ENCODE measurements at regions not wholly inside any gene's neighbourhood (a gene's known extent, or its start where the extent isn't known, plus 50 kb on each side); places are given as distances from the start of the nearest gene placed in this dataset.

DNA sequence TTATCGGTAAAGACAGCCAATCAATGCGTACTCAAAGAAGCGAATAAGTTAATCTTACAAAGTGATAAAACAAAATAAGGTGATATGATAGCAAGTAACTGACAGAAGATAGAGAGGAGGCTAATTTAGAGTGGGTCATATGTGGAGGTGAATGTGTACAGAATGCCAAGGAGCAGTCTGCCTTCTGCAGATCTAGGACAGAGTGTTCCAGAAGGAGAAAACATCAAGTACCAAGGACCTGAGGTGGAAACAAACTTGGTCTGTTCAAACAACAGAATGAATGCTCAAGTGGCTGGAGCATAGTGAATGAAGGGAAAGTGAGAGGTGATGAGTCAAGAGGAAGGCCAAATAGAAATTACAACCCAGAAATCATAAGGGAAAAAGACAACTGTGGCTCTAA lies 170.3 kb upstream of the BMP4 start:
- no peak for DNase-seq (ENCODE audit: extremely low read depth in 1 of 2, low read depth in 1 of 2)

DNA sequence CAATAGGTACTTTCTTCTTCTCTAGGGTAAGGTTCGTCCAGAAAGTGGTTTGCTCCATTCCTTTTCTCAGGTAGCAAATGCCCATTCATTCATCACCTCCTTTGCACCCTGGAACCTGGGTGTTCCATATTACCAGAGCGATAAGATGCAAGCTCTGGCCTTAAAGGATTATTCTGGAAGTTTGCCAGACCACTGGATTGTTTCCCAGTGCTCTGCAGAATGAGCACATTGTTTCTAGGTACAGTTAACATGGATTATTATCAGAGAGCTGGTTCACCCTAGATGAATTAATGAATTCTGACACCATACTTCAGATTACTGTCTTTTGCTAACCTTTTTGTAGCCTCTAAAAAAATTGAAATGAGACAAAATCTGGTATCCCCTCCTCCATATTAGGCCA lies 170.9 kb upstream of the BMP4 start:
- no peak for DNase-seq (ENCODE audit: extremely low read depth in 1 of 2, low read depth in 1 of 2)

DNA sequence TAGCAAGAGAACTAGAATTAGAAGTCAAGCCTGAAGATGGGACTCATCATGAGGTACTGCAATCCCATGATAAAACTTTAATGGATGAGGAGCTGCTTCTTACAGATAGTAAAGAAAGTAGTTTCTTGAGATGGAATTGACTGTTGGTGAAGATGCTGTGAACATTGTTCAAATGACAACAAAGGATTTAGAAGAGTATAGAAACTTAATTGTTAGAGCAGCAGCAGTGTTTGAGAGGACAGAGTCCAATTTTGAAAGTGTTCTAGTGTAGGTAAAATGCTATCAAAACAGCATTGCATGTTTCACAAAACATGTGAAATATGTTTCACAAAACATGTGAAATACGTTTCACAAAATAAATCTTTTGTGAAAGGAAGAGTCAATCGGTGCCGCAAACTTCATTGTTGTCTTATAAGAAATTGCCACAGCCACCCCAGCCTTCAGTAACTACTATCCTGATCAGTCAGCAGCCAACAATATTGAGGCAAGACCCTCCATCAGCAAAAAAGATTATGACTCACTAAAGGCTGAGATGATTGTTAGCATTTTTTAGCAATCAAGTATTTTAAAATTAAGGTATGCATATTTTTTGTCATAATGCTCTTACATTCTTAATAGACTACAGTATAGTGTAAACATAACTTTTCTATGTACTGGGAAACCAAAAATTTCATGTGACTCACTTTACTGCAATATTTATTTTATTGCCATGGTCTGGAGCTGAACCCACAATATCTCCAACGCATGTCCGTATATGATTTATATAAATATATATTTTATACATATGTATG lies 173.4 kb upstream of the BMP4 start:
- DNase-seq (ENCODE audit: extremely low read depth in 1 of 2, low read depth in 1 of 2) = no peak

DNA sequence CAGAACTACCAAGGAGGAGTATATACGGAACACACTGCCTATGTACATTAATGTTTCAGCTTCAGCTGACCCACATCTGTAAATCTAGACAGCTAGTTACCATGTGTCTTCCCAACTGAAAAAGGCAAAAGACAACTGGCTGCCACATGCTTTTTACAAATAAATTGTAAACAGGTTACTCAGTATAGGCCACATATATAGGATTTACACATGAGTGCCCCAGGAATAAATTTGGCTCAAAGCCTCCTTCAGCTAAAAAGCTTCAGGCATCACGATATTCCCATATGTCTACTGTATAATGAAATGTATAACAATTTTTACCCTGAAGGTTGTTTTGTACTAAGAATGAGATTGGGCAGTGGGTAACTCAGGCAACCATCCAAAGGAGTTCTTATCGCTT lies 175.9 kb upstream of the BMP4 start:
- DNase-seq (ENCODE audit: extremely low read depth in 1 of 2, low read depth in 1 of 2) = no peak

DNA sequence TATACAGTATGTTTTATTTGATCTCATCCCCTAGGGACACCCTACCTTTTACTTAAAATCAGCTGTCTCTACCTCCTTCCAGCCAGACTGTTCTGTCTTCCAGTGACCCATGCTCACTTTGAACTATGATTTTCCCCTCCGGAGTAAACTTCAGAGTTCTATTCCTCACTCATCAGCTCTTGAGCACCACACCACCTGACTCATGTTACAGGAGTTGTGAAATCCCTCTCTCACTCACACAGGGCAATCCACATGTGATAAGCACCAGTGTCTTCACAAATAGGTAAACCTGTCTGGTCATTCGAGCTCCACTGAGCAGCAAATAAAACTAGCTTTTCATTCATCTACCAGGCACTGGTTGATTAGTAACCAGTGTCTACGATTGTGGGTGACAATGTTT lies 177.3 kb upstream of the BMP4 start:
- no peak for DNase-seq (ENCODE audit: extremely low read depth in 1 of 2, low read depth in 1 of 2)

DNA sequence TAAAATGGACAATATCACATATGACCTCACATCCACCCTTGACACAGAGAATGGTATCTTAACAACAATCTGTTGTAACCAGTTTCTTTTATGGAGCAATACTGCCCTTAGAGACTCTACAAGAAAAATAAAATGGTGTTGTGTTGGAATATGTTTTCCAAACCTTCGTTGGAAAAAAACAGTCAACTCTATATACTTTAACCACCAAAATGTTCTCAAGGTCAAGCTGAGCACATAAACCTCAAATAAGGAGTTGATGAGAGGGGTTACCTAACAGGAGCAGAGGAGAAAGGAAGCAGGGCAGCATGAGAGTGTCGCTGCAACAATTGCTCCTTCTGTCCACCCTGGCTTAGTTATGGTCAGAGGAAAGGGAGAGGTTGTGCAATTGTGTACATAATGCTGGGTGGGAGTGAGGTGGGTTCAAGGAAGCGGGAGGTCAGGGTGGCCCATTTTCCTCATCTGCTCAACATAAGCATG lies 179.2 kb upstream of the BMP4 start:
- DNase-seq (ENCODE audit: extremely low read depth in 1 of 2, low read depth in 1 of 2) = no peak

DNA sequence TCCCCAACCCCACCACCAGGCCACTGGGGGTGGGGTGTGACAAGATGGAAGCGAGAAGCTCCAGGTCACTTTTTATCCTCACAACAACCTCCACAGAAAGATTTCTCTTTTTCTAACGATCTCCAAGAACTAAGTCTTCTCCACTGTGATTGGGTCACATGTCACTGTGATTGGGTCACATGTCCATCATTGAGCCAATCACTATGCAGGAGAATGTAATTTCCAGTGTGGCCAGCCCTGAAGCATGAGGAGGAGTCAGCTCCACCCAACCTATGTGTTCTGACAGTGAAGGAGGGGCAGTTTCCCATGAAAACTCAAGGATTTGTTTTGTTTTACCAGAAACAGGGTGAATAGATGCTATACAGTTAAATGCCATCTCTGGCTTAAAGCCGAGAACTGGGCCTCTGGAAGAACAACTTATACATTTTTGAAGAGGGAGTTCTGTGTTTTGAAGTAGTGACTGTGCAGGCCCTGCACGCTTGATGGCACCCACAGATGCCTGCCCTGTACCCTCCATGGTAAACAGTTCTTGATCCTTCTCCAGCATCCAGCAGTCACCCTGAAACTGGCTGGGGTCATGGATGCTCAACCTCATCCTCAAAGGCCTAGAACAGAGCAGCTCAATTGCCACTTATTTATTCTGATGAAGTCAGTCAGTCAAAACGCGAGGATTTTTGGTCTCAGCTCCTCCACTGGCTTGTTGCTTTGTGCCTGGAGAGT lies 180.4 kb upstream of the BMP4 start:
- DNase-seq (ENCODE audit: extremely low read depth in 1 of 2, low read depth in 1 of 2) = no peak

DNA sequence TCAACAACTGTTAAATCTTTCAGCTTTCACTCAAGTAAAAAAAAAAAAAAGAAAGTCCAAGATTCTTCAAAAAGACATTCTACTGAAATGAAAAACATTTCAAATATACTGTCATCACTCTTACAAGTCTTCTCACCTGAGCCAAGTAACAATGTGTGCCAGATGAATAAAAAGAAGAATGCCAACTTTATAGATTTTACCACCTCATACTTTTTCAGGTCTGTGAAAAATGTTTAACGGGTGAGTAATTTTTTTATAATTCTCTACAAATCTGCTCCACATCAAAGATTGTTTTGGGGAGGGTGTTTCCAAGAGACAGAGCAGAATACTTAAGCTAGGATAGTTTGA lies 181.0 kb upstream of the BMP4 start:
- no peak for DNase-seq (ENCODE audit: extremely low read depth in 1 of 2, low read depth in 1 of 2)

DNA sequence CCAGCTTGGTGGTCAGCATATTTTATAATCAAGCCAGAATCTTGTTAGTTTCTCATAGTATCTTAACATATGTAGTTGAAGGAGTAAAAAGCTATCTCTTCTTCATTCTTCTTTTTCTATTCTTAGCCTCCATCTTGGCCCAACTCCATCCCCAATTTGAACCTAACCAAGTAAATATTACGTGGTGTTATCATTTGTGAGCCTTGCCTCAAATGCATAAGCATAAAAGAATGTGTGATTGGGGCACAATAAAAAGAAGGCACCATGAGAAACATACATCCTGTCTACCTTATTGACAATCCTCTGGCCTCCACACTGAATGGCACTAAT lies 181.4 kb upstream of the BMP4 start:
- DNase-seq (ENCODE audit: extremely low read depth in 1 of 2, low read depth in 1 of 2) = no peak

DNA sequence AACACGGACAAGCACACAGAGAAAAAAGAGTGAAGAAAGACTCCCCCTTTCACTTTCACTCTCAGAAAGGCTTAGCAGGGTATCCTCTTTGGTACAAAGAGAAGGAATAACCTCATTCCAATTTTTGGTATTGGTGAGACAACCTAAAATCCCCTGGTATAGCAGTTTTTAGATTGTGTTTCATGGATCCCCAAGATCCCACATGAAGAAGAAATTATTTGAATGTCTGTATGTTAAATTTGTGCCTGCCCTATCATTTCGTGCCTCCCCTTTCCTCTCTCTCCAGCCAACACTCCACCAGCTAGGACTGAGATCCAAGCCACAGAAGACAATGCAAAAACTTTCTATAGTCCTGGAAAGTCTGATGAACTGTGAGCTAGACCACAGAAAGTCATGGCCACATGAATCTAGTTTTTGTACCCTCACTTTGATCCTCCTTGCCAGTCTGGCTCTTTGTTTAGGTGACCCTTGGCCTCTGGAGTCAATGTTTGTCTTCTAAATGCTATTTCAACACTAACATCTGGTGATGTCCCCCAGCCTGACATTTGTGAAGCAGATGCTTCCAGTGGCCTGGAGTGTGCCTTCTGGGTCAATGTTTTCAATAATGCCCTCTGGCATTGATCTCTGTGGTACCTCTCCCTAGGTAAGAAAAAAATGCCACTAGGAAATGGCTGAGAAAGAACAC lies 181.9 kb upstream of the BMP4 start:
- DNase-seq (ENCODE audit: extremely low read depth in 1 of 2, low read depth in 1 of 2) = no peak

DNA sequence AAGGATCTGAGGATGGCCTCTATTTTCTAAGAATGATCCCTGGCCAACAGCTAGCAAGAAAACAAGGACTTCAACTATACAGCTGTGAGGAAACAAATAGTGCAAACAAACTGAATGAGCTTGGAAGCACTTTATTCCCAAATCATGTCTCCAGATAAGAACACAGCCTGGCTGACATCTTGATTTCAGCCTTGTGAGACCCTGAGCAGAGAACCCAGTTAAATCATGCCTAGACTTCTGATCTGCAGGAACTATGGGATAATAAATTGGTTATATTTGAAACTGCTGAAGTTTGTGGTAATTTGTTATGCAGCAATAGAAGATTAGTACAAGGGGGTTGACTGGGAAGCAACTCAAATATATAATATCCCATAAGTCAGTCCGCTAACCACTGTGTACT lies 183.9 kb upstream of the BMP4 start:
- DNase-seq (ENCODE audit: extremely low read depth in 1 of 2, low read depth in 1 of 2) = no peak

DNA sequence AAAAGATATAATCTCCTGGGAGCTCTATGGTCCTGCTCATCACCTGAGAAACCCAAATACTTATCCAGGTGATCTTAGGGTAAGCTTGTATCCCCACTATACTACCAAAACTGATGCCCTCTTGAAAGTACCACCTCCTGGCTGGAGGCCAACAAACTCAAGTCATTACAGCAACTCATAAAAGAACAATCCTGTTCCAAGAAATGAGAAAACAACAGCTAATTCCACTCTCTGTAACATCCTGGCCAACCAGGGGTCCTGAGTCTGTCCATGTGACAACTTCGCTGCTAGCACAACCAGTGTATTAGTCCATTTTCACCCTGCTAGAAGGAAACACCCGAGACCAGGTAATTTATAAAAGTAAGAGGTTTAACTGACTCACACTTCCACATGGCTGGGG lies 190.0 kb upstream of the BMP4 start:
- no peak for DNase-seq (ENCODE audit: extremely low read depth in 1 of 2, low read depth in 1 of 2)

DNA sequence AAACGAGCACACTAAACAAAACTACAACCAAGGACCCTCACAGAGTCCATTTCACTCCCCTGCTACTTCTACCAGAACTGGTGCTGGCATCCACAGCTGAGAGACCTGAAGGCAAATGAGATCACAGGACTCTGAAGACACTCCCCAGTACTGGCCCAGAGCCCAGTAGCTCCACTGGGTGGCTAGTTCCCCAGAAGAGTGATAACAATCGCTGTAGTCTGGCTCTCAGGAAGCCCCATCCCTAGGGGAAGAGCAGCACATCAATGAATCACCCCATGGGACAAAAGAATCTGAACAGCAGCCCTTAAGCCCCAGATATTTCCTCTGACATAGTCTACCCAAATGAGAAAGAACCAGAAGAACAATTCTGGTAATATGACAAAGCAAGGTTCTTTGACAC lies 190.7 kb upstream of the BMP4 start:
- DNase-seq (ENCODE audit: extremely low read depth in 1 of 2, low read depth in 1 of 2) = no peak

DNA sequence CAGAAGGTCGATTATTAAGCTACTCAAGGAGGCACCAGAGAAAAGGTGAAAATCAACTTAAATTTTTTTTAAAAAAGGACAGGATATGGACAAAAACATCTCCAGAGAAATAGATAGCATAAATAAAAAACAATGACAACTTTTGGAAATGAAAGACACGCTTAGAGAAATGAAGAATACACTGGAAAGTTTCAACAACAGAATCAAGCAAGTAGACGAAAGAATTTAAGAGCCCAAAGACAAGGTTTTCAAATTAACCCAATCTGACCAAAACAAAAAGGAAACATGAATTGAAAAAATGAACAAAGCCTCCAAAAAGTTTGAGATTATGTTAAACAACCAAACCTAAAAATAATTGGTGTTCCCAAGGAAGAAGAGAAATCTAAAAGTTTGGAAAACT lies 191.1 kb upstream of the BMP4 start:
- no peak for DNase-seq (ENCODE audit: extremely low read depth in 1 of 2, low read depth in 1 of 2)

DNA sequence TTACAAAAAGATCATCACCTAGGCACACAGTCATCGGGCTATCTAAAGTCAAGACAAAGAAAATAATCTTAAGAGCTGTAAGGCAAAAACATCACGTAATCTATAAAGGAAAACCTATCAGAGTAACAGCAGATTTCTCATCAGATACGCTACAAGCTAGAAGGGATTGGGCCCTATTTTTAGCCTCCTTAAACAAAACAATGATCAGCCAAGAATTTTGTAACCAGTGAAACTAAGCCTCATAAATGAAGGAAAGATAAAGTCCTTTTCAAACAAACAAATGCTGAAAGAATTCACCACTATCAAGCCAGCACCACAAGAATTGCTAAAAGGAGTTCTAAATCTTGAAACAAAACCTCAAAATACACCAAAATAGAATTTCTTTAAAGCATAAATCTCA lies 191.6 kb upstream of the BMP4 start:
- DNase-seq (ENCODE audit: extremely low read depth in 1 of 2, low read depth in 1 of 2) = no peak

DNA sequence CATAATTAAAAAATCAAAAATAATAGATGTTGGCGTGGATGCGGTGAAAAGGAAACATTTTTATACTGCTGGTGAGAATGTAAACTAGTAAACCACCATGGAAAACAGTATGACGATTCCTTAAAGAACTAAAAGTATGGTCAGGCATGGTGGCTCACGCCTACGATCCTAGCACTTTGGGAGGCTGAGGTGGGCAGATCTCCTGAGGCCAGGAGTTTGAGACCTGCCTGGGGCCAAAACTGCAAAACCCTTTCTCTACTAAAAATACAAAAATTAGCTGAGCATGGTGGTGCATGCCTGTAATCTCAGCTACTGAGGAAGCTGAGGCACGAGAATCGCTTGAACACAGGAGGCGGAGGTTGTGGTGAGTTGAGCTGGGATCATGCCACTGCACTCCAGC lies 195.7 kb upstream of the BMP4 start:
- no peak for DNase-seq (ENCODE audit: extremely low read depth in 1 of 2, low read depth in 1 of 2)

DNA sequence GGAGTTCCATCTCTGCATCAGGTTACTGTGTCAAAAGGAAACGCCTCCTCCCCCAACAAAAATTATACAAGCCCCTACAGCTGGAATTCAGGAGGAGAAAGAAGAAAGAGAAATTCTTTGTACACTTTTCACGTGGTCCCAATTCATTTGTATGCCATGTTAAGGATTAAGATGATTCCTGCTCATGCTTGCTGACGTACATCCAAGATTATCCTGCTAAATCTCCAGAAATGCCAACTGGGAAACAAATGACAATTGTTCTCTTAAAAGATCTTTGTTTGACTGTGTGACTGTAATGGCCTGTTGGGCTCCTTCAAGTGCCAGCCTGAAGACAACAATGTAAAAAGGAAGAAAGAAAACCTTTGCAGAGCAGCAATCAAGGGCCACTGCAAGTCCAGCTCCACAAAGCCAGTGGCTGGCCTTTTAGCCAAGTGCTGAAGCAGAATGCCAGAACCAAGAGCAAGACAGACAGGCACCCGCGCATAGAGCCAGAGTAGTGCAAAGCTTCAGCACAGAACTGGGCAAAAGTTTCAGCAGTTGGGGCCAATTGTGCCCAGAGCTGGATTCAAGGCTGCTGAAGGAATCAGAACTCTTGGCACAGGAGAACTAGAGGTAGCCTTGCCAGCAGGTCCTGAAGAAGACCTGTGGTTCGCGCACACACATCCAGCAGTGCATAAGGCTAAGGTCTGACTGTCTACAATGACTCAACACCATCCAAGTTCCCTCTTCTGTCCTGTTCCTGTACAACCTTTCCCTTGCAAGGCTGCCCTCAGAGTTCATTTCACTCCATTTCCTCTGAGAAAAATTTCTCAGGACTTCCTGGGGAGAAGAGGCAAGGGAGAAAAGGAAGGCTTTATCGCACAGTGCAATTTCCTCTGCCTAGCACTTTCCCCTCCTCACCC lies 209.7 kb upstream of the BMP4 start:
- no peak for DNase-seq (ENCODE audit: extremely low read depth in 1 of 2, low read depth in 1 of 2)

DNA sequence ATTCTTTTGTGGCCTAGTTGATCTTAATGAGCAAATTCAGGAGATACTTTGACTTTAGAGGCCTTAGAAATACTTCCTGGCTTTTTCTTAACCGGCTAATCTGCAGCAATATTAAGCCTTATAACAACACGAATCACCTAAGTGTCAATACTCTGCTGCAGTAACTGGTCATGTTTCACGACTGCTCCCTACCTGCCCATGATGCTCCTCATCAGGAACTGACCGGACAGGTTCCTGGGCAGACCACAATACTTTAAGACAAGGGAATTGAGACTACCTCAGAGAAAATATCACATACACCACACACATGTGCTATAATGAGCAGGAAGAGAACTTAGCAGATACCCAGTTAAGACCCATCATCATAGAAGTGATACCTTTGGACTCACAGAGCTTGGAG lies 211.9 kb upstream of the BMP4 start:
- no peak for DNase-seq (ENCODE audit: extremely low read depth in 1 of 2, low read depth in 1 of 2)

DNA sequence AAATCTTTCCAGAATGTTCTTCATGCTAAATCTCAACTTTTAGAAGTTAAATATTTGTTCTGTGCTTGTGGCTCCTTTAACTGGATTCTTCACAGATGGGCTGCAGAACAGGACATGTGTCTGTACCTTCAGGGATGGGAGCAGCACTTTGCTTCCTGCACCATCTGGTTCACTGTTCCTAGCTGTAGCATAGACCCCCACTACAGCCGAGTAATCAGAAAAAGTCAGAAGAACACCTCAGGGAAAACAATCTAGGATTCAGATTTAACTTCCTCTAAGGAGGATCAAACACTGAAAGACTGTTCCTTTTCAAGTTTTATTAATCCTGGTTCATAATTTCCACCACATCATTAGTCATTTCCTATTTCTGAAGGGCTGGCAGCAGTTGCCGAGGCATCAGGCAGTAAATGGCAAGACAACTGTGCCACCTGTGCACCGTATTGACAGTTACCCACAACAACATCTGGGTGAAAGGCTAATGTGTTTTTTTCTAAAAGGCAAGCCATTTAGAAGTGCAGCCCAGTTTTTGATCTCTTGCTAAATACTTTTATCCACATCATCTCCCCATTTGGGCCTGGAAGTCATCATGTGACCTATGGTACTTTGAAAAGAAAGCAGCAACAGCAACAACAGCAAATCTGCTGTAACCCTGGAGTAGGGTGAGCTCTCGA lies 212.8 kb upstream of the BMP4 start:
- DNase-seq (ENCODE audit: extremely low read depth in 1 of 2, low read depth in 1 of 2) = no peak

DNA sequence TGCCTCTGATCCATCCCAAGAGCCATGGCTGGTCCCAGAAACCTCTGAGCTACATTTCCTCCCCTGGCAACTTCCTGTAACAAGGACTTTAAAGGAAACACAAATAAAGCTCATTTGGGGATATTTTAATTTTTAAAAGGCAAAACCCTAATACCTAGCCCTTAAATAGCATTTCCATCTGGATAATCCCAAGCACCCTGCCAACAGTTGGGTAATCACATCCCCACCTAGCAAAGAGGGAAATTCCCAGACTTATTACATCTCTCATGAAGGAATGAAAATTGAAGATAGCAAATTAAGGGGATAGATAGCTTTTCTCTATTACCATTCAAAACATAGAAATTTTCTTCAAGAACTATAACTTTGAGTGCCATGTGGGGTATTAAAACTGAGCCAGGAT lies 213.7 kb upstream of the BMP4 start:
- no peak for DNase-seq (ENCODE audit: extremely low read depth in 1 of 2, low read depth in 1 of 2)

DNA sequence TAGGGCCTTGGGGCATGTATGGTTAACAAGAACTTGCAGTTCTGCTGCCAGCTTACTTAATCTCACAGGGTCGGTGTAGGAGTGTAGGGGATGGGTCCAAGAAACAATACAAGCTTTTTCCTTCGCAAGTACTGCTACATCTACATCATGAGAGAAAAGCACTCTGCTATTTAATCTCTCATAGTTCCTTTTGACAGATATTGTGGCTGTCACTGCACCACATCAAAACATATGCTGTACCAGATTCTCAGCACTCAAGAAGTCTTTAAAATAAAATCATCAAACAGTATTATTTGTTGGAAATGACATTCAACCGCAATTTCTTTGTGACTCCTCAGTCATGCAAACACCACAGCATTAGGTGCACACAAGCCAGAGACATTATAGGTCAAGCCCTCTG lies 215.5 kb upstream of the BMP4 start:
- no peak for DNase-seq (ENCODE audit: extremely low read depth in 1 of 2, low read depth in 1 of 2)
